NCI-H1436 (cell line): ENCODE measurements at regions not wholly inside any gene's neighbourhood (a gene's known extent, or its start where the extent isn't known, plus 50 kb on each side); places are given as distances from the start of the nearest gene placed in this dataset.

Experiments
- DNase-seq: peaks from one replicate; lab custom pipeline; 2025; lab: John Stamatoyannopoulos, UW

DNA sequence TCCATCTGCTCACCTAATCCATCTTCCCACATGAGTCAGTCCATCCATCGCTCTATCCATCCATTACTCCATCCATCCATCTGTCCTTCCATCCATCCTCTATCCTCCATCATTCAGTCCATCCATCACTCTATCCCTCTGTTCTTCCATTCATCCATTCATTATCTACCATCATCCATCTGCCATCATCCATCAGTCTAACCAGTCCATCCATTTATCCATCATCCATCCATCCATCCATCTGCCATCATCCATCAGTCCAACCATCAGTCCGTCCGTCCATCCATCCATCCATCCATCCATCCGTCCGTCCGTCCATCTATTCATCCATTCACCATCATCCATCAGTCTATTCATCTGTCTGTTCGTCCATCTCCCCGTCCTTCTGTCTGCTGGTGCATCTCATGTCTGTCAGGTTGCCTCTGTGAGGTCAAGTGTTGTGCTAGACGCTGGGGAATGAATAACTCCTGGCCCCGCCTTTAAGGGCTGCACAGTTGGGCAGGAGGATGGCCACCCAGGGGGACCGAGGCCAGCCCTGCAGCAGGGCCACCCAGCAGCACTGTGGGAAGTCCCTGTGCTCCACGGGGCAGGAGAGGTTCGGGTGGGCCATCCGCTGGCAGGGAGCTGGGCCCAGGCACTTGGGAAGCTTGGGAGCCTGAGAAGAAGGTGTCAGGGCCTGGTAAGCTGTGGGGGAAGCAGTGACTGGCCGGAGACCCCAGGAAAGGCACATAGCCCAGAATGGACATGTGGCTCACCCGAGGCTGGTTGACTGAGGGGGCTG is 137.1 kb downstream of the CTTN start:
- DNase-seq, result no peak

DNA sequence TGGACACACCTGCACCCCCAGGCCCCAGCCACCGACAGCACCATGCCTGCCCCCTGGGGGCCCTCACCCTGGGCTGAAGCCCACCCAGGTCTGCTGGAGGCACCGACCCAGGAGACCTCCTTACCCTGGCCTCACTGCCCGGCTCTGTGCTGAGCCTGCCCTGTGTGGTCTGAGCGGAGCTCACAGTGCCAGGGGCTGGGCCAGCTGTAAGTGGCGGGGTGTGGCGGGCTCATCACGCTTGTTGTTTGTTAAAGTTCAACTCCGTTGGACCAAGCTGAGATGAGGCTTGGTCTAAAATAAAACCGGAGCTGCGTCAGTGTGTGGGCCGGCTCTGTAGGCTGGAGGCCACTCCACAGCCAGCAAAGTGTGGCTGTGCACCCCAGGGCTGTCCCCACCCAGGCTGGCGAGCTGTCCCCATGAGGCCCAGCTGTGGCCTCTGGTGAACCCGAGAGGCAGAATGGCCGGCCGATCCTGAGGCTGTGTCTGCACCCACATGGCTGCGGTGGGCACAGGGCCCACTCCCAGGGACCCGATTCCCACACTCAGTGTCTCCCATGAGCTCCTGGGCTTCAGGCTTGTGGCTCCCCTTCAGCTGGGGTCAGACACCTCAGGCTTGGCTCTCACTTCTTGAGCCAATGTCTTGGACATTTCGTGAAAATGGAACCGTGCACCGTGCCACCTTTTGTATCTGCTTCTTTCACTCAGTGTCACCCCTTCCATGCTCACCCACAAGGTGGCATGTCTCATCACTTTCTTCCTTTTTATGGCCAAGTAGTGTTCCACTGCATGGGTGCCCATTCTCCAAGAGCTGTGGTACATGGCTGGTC is 137.9 kb downstream of the CTTN start:
- no peak for DNase-seq

DNA sequence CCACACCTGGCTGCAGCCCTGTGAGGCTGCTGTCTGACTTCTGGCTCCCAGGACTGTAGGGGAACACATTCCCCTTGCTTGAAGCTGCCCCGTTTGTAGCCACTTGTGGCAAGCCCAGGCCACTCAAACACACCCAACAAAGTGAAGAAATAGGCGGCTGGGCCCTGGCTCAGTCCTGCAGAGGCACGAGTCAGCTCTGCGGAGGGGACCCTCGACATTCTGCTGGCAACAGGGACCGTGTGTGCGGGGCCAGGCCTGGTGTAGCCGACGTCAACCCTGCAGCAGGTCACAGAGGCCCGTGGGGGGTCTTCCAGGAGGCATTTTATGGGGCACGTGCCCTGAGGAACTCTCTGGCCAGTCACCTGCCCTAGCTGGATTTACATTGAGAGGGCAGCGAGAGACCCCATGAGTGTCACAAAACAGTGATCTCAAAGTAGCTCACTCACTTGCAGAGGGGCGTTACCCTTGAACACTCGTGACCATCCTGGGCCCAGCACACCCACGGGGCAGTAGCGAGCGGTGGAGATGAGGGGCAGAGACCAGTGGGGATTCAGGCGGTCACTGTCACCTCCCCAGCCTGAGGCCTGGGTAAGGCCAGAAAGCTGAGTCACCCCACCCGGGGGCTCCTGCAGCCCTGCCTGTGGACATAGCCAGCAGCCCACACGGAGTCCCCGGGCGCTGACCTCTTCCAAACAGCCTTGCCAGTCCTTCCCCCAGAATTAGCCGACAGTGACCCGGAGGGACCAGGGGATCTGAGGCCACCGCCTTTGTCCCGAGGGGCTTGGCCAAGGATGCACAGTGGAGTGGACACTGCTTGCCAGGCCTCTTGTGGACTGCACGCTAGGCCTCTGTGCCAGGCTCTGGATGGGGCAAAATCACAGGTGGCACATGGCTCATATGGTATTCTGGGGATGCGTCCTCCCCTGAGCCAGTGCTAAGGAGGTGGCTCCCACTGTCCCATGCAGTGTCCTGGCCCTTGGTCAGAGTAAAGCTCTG is 139.5 kb downstream of the CTTN start:
- no peak for DNase-seq

DNA sequence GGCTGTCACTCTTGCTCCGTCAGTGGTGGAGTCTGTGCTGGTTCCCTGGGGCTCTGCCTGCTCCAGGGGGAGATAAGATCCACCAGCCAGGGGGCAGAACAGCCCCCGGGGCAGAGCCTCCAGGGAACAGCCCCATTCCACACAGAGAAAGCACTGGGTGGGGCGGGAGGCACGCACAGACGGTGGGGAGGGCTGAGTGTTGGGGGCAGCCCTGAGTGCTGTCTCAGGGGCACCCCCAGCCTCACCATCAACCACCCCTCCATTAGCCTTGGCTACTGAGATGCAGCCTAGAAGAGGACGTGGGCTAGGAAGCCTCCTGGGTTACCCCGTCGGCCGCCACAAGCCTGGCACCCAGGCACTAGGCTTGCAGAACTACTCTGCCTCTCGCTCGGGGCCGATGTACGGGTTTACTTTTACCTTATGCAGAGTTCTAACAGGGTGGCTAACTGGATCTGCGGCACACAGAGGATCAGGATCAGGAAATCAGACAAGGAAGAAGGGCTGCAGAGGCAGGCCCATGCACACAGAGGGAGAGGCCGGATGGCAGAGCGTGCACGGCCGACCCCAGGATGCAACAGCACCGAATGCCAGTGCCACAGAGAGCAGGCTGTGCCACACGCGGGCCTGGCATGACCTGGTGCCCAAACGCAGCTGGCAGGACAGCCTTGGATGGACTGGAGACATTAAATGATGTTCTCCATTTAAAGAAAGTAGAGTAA is 140.5 kb downstream of the CTTN start:
- DNase-seq, result no peak

DNA sequence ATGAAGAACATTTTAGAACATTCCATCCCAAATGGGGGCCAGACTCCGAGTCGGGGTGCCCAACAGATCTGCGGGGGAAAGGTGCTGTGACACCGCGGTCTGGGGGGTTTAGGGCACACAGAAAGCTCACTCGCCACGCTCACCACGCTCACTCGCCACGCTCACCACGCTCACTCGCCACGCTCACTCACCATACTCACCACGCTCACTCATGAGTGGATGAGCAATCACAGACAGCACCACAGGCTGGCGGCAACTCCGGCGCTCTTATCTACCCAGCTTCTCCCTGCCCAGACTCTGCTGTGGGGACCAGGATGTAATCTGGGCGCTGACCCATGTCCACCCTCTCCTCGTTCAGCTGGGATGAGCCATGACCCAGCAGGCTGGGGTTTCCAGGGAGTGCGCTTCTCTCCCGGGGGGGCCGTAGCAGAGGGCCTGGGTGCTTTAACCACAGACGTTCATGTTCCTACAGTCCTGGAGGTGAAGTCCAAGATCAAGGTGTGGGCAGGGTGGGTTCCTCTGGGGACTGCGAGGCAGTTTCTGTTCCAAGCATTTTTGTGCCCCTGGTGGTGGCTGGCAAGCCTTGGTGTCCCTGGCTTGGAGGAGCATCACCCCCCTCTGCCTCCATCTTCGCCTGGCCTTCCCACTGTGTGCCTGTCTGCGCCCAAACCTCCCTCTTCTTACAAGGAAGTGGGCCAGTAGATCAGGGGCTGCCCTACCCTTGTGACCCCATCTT is 141.2 kb downstream of the CTTN start:
- DNase-seq, result no peak

DNA sequence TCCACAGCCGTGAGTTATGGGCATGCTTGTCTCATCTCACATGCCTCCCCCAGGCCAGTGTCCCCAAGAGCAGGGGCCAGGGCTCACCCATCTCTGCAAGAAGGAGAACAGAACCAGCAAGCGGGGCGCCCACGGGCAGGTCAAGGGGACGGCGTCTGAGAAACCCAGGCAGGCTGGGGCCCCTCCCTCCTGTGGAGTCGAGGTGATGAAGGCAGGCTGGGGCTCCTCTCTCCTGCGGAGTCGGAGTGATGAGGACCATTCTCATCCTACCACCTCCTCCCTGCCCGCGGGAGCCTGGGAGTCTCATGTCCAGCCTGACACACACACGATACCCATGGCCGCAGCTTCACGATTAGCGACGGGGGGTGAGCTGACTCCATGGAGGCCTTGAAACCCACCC is 141.9 kb downstream of the CTTN start:
- no peak for DNase-seq

DNA sequence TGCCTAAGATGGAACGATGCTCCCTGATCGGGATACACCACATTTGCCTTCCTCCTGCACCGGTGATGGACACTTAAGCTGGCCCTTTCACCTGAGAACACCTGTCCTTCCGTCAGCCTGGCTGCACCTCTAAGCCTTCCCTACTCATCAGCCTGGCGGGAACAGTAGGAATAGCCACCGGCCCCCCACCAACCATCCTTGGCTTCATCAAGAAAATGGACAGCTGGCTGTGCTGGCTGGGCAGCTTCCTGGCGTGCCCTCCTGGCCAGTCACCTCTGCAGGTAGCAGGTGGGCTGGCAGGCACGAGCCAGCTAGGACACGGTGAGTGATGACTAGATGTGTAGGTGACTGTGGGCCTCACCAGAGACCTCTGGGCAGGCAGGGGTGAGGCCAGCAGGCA is 142.8 kb downstream of the CTTN start:
- no peak for DNase-seq

DNA sequence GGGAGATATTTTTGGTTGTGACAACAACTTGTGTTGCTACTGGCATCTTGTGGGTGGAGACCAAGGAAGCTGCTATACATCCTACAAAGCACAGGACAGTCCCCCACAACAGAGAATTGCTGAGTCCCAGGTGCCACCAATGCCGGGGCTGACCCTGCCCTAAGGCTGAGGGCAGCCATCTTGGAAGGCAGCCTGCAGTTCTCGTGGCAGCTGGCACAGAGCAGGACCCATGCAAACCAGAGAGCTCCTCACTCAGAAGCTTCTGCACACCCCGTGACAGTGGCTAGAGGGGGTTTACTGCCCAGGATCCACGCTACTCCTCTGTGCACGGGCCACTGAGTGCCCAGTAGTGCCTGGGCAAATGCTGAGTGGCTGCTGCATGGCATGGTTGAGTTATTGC is 143.4 kb downstream of the CTTN start:
- DNase-seq, result no peak

DNA sequence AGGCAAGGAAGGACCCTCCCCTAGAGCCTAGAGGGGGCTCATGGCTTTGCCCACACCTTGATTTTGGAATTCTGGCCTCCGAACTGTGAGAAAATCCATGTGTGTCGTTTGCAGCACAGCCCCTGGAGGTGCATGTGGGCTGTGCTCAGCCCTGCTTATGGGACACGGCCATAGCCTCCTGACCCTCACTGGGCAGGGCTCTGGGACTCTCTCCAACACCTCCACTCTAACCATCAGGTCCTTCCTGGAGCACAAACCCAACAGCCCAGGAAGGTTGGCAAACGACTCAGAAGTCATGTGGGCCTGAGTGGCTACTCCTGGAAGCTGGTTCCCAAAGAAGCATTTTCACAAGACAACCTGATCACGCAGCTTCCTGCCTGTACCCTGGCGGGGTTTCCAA is 144.1 kb downstream of the CTTN start:
- no peak for DNase-seq

DNA sequence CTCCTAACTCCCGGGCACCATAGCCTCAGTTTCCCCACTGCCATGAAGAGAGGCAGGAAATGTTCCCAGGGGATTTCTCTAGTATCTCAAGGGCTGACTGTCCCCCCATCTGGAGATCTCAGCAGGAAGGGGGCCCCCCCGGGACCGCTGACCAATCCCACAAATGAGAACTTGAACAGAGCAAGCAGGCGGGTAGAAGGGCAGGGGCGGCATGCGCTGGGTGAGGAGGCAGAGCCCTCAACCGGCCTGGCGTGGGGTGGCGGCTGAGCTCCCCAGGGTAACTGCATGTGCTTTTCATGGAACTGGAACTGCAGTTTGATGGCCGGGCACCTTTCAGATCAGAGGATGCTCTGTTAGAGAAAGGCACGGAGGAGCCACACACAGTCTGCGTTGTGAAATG is 144.5 kb downstream of the CTTN start:
- no peak for DNase-seq

DNA sequence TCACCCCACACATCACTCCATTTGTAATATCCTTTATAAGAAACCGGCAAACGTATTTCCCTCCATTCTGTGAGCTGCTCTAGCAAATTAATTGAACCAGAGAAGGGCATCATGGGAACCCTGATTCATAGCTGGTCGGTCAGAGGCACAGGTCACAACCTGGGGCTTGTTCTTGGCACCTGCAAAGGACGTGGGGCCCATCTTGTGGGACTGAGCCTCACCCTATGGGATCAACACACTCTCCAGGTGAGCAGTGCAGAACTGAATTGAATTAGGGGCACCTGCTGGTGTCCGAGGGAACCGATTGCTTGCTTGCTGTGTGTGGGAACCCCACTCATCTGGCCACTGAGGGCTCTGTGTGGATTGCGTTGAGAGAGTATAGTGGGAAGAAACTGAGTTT is 145.3 kb downstream of the CTTN start:
- DNase-seq, result no peak

DNA sequence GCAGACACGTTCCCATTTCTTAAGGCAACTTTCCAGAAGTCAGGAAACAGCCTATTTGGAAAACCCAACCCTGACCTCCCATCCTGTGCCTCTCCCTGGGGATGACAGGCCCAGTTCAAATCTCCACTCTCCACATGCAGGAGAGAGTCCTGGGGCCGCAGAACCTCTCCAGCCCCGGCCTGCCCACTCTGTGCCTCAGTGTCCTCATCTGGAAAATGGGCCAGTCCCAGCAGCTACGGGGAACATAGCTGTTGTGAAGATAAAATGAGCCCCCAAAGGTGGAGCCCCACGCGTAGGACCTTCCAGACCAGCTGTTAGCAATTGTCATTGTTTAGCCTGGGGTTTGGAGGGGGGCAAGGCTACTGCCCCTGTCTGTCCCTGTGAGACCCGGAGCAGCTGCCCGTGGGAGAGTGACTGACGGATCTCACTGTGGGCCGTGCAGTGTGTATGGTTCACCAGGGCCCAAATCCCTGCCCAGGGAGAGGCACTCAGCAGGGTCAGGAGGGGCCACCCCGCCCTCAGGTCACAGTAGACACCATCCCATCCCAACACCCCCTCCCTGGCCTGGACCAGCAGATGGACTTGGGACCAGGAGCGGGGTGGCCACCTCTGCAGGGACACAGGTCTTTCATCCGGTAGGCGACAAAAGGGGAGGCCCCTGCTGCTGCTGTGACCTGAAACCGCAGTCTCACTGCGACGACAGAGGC is 145.9 kb downstream of the CTTN start:
- no peak for DNase-seq

DNA sequence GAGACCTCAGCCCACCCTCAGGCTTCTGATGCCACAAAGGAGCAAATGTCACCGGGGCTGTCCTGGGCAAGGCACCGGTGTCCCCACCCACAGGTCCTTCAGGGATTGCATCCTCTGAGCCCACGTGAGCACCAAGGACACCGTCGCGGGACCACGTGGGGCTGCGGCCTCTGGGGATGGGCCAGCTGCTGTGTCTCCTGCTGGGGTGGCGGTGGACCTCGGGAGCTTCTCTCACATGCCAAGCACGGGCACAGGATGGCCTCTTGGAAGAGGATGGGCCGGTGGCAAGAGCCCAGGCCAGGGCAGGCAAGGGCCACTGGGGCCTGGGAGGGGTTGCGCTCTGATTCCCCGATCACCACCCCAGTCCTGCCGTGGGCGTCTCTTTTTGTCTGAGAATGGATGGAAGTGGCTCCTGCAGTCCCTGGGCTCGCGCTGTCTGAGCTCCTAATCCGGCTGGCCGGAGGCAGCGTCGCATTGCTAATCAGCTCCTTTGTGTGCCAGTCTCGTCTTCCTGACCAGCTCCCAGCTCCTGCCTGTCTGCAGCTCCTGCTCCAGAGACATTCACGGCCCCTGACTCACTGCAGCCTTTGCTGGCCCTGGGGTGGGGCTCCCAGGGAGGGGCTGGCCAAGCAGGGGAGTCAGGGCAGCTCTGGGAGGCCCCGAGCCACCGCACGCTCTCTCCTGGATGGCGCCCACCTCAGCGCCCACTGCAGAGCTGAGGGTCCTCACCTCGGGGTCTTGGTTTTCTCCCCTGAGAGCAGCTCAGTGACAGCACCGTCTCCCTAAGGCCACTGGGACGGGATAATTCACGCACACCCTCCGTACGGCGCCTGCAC is 146.7 kb downstream of the CTTN start:
- no peak for DNase-seq

DNA sequence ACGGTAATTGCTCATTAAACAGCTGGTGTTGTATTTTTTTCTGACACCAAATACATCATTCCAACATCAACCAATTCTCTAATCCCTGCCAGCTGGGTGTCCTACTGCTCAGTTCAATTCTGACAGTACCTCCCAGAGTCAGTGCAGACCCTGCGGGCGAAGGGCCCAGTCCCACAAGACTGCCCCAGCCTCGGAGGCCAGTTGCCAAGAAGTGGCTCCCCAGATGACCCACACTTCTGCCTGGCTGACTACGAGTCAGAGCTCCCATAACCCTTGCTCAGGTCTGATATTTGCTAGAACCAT is 147.2 kb downstream of the CTTN start:
- no peak for DNase-seq

DNA sequence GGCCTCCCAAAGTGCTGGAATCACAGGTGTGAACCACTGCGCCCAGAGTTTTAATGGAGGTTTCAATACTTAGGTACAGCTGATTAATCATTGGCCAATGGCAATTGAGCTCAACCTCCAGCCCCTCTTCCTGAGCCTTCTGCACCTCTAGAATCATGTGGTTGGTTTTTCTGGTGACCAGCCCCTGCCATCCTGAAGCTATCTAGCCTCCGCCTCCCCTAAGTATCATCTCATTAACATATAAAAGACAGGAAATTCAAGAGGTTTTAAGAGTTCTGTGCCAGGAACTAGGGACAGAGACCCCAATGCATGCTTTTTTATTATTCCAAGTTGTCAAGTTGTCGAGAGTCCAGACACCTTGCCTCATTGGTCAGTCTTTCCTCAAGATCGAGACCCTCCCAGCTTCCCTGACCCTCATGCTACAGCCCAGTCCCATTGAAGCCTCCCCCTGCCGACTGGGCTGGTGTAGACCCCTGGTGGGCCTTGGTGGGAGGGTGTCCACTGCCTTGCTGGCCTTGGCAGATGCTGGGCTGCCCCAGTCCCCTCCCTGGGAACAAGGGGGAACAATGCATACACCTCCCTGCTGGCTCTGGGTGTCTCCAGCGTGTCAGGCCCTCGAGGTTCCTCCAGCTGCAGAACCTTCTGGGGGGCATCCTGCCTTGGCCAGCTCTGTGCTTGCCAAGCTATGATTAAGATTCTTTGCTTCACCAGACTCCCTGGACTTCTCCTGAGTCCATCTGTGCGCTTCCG is 148.0 kb downstream of the CTTN start:
- DNase-seq, result no peak

DNA sequence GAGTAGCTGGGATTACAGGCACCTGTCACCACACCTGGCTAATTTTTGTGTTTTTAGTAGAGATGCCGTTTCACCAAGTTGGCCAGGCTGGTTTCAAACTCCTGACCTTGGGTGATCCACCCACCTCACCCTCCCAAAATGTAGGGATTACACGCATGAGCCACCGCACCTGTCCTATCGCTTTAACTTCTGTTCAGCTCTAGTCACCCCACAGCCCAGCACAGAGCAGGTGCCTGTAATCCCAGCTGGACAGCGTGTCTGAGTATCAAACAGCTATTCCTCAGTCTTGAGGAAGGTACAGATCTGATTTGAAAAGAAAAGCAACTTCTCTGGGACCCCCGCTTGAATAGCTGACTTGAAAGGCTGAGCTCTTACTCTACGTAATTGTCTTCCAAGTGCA is 149.1 kb downstream of the CTTN start:
- DNase-seq, result no peak

DNA sequence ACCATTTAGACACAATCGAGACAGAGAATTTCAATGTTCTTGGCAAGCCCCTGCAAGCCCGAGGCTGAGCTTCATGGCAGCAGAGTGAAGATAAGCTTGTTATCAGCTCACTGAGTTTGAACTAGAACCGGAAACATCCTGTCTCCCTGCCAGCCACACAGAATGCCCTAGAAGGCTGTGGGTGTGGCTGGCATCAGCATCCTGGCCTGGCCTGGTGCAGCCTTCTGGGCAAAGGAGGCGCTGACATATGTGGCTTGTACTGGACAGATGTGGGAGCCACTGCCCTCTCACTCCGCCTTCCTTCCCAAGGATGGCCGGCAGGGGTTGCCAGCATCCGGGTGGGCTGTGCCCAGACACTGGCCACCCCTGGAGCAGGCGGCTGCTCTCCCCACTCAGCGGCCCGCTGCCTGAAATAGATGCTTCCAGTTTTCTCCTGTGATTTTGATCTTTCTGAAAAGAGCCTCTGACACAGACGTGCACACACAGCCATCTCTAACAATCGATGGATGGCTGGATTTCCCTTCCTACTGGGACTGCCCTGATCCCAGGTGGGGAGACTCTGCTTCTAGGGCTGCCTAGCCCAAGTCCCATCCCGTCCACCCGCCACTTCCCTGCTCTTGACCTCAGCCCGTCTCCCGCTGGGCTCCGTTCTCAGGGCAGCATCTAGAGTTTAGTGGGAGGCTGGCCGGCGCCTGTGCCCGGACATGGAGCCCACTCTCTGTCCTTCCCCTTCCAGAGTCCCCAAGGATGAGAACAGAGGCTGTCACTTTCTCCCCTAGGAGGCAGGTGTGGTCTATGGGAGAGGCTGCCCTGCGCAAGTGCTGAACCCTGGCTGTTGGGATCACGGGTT is 149.7 kb downstream of the CTTN start:
- peak; percentile 26 for DNase-seq

DNA sequence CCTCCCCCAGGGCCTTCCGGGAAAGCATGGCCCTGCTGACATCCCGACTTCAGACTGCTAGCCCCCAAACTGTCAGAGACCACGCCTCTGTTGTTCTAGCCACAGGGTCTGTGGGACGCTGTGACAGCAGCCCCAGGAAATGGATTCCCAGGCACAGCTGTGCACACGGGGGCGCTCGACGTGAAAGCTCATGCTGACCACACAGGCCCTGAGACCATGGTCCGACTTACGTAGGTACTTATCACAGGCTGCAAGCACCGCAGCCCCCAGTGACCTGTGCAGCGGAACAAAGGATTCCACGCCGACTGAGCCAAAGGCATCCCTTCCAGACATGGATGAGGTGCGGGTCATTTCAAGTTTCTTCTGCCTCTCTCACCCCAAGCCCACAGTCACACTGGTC is 150.6 kb downstream of the CTTN start:
- no peak for DNase-seq
